BLaER1 treated with 17β-estradiol and CSF1 and Interleukin-3, amounts not matched to agents 10 nM and 100 nM (cell line): ENCODE measurements at regions not wholly inside any gene's neighbourhood (a gene's known extent, or its start where the extent isn't known, plus 50 kb on each side); places are given as distances from the start of the nearest gene placed in this dataset.

Experiments used
- H3K27ac ChIP-seq, 11 experiments: shearing (Covaris generic); formaldehyde crosslinking; 2 replicates each; pipeline ENCODE4 v1.8.1; 2022
- H3K27me3 ChIP-seq, 11 experiments: shearing (Covaris generic); formaldehyde crosslinking; 2 replicates each; pipeline ENCODE4 v1.8.1; 2022
- H3K36me3 ChIP-seq, 11 experiments: shearing (Covaris generic); formaldehyde crosslinking; 2 replicates each; pipeline ENCODE4 v1.8.1; 2022
- H3K4me1 ChIP-seq, 10 experiments: shearing (Covaris generic); formaldehyde crosslinking; 2 replicates each; pipeline ENCODE4 v1.8.1; 2022
- H3K4me2 ChIP-seq, 11 experiments: shearing (Covaris generic); formaldehyde crosslinking; 2 replicates each; pipeline ENCODE4 v1.8.1; 2022
- H3K4me3 ChIP-seq, 10 experiments: shearing (Covaris generic); formaldehyde crosslinking; 2 replicates each; pipeline ENCODE4 v1.8.1; 2022
- H3K9ac ChIP-seq, 11 experiments: shearing (Covaris generic); formaldehyde crosslinking; 2 replicates each; pipeline ENCODE4 v1.8.1; 2022
- H3K9me3 ChIP-seq, 11 experiments: shearing (Covaris generic); formaldehyde crosslinking; replicated peaks in 1 of 11; 2 replicates each; pipeline ENCODE4 v1.8.1; 2022
- H4K20me1 ChIP-seq, 11 experiments: shearing (Covaris generic); formaldehyde crosslinking; 2 replicates each; pipeline ENCODE4 v1.8.1; 2022
- Cebpa-rat ChIP-seq, 11 experiments: shearing (Covaris generic); IDR thresholded peaks; 2 replicates each; pipeline ENCODE4 v1.8.1; 2022

- no peaks in the 10 kb centered on the region for H3K36me3 ChIP-seq
These were observed 69.1 kb upstream of the GPR12 start for GRCh38 chr13:26829716-26830115.

GRCh38 chr13:26824581-26824980 is 64.0 kb upstream of the GPR12 start:
- Histone ChIP-seq H3K9ac (no peak overlapping the region), H3K4me1 (no peaks in the 10 kb centered on the region), H4K20me1 (no peaks in the 10 kb centered on the region), H3K36me3 (no peaks in the 10 kb centered on the region), H3K27me3 (no peaks in the 10 kb centered on the region), H3K4me3 (no peak overlapping the region), H3K27ac (no peak overlapping the region), H3K4me2 (no peak overlapping the region), H3K9me3 (no peaks in the 10 kb centered on the region)
- TF ChIP-seq Cebpa-rat (IDR thresholded peaks at IDR 0.05), result no peak

More at GRCh38 chr13:26829716-26830115, 69.1 kb upstream of the GPR12 start:
- TF ChIP-seq Cebpa-rat (IDR thresholded peaks at IDR 0.05), result no peak
- Histone ChIP-seq H3K4me3 (no peak overlapping the region), H3K27ac (no peak overlapping the region), H3K4me2 (no peak overlapping the region), H3K4me1 (peaks cover 0 to 6% (median 0%) of the 10 kb centered on the region in 10 experiments; a peak in 3 of 20 replicates), H3K9me3 (no peaks in the 10 kb centered on the region), H3K9ac (no peak overlapping the region), H4K20me1 (no peaks in the 10 kb centered on the region), H3K27me3 (no peaks in the 10 kb centered on the region)

- H3K4me3 ChIP-seq, result no peak overlapping the region
- no peaks in the 10 kb centered on the region for H3K27me3 ChIP-seq
- H3K4me1 ChIP-seq, result peaks cover 0 to 10% (median 0%) of the 10 kb centered on the region in 10 experiments; a peak in 6 of 20 replicates
- no peaks in the 10 kb centered on the region for H3K9me3 ChIP-seq
- TF ChIP-seq Cebpa-rat (IDR thresholded peaks at IDR 0.05), result no peak
- H3K36me3 ChIP-seq, result no peaks in the 10 kb centered on the region
- no peak overlapping the region for H3K9ac ChIP-seq
- no peaks in the 10 kb centered on the region for H4K20me1 ChIP-seq
- H3K27ac ChIP-seq, result no peak overlapping the region
- no peak overlapping the region for H3K4me2 ChIP-seq
These were observed 61.6 kb upstream of the GPR12 start for GRCh38 chr13:26822146-26822545.

GRCh38 chr13:26821672-26822071 is 61.1 kb upstream of the GPR12 start:
- no peak for TF ChIP-seq Cebpa-rat (IDR thresholded peaks at IDR 0.05)
- Histone ChIP-seq H3K4me1 (peaks cover 0 to 14% (median 0%) of the 10 kb centered on the region in 10 experiments; a peak in 6 of 20 replicates), H3K4me2 (no peak overlapping the region), H3K4me3 (no peak overlapping the region), H3K9me3 (no peaks in the 10 kb centered on the region), H3K27me3 (no peaks in the 10 kb centered on the region), H3K36me3 (no peaks in the 10 kb centered on the region), H3K27ac (no peak overlapping the region), H4K20me1 (no peaks in the 10 kb centered on the region), H3K9ac (no peak overlapping the region)

GRCh38 chr13:26820871-26821270 is 60.3 kb upstream of the GPR12 start:
- Histone ChIP-seq H3K27ac (no peak overlapping the region), H3K4me1 (peaks cover 0 to 19% (median 0%) of the 10 kb centered on the region in 10 experiments; a peak in 6 of 20 replicates), H3K36me3 (no peaks in the 10 kb centered on the region), H3K9ac (no peak overlapping the region), H3K4me3 (no peak overlapping the region), H3K4me2 (no peak overlapping the region), H4K20me1 (no peaks in the 10 kb centered on the region), H3K9me3 (no peaks in the 10 kb centered on the region), H3K27me3 (no peaks in the 10 kb centered on the region)
- no peak for TF ChIP-seq Cebpa-rat (IDR thresholded peaks at IDR 0.05)

GRCh38 chr13:26819046-26819445 is 58.5 kb upstream of the GPR12 start:
- no peak overlapping the region for H3K9ac ChIP-seq

GRCh38 chr13:26816881-26817280 is 56.3 kb upstream of the GPR12 start:
- no peaks in the 10 kb centered on the region for H3K27me3 ChIP-seq
- H4K20me1 ChIP-seq, result no peaks in the 10 kb centered on the region
- H3K36me3 ChIP-seq, result no peaks in the 10 kb centered on the region
- H3K4me2 ChIP-seq, result peak overlapping the region in 3 of 11 experiments; percentile 2 to 74 (median 56); a peak in 4 of 22 replicates
- peaks cover 0 to 19% (median 0%) of the 10 kb centered on the region in 10 experiments; a peak in 6 of 20 replicates for H3K4me1 ChIP-seq
- no peak overlapping the region for H3K4me3 ChIP-seq
- H3K9ac ChIP-seq, result no peak overlapping the region
- H3K9me3 ChIP-seq, result no peaks in the 10 kb centered on the region
- TF ChIP-seq Cebpa-rat (IDR thresholded peaks at IDR 0.05), result no peak
- peak overlapping the region in 1 of 11 experiments; percentile 6; a peak in 1 of 22 replicates for H3K27ac ChIP-seq

More at GRCh38 chr13:26819046-26819445, 58.5 kb upstream of the GPR12 start:
- Histone ChIP-seq H3K9me3 (no peaks in the 10 kb centered on the region), H3K27me3 (no peaks in the 10 kb centered on the region), H3K4me3 (no peak overlapping the region), H3K36me3 (no peaks in the 10 kb centered on the region), H4K20me1 (no peaks in the 10 kb centered on the region), H3K4me2 (peak overlapping the region in 2 of 11 experiments; percentile 6 to 18; a peak in 1 of 22 replicates), H3K27ac (no peak overlapping the region), H3K4me1 (peaks cover 0 to 19% (median 0%) of the 10 kb centered on the region in 10 experiments; a peak in 6 of 20 replicates)
- TF ChIP-seq Cebpa-rat (IDR thresholded peaks at IDR 0.05), result no peak

- no peak for TF ChIP-seq Cebpa-rat (IDR thresholded peaks at IDR 0.05)
- Histone ChIP-seq H3K4me2 (no peak overlapping the region), H4K20me1 (no peaks in the 10 kb centered on the region), H3K36me3 (no peaks in the 10 kb centered on the region), H3K9me3 (no peaks in the 10 kb centered on the region), H3K27me3 (no peaks in the 10 kb centered on the region; a peak in 1 of 22 replicates), H3K27ac (no peak overlapping the region), H3K4me1 (peaks cover 0 to 19% (median 0%) of the 10 kb centered on the region in 10 experiments; a peak in 6 of 20 replicates), H3K9ac (no peak overlapping the region), H3K4me3 (no peak overlapping the region)
These were observed 53.4 kb upstream of the GPR12 start for GRCh38 chr13:26813980-26814348.

GRCh38 chr13:26813321-26813979 is 52.9 kb upstream of the GPR12 start:
- Histone ChIP-seq H3K9me3 (no peaks in the 10 kb centered on the region; a peak in 1 of 22 replicates), H3K27me3 (no peaks in the 10 kb centered on the region; a peak in 1 of 22 replicates), H3K27ac (no peak overlapping the region), H4K20me1 (no peaks in the 10 kb centered on the region), H3K4me3 (no peak overlapping the region), H3K9ac (no peak overlapping the region), H3K4me1 (peaks cover 0 to 19% (median 0%) of the 10 kb centered on the region in 10 experiments; a peak in 4 of 20 replicates), H3K36me3 (no peaks in the 10 kb centered on the region), H3K4me2 (no peak overlapping the region)
- TF ChIP-seq Cebpa-rat (IDR thresholded peaks at IDR 0.05), result no peak

- Histone ChIP-seq H3K9me3 (no peaks in the 10 kb centered on the region; a peak in 1 of 22 replicates), H3K9ac (no peak overlapping the region), H3K36me3 (no peaks in the 10 kb centered on the region), H4K20me1 (no peaks in the 10 kb centered on the region), H3K27ac (no peak overlapping the region), H3K27me3 (no peaks in the 10 kb centered on the region; a peak in 1 of 22 replicates), H3K4me1 (peaks cover 0 to 4% (median 0%) of the 10 kb centered on the region in 10 experiments; a peak in 4 of 20 replicates), H3K4me3 (no peak overlapping the region), H3K4me2 (no peak overlapping the region)
- no peak for TF ChIP-seq Cebpa-rat (IDR thresholded peaks at IDR 0.05)
These were observed 51.0 kb upstream of the GPR12 start for GRCh38 chr13:26811581-26811980.
